ENCODE measurements at regions not wholly inside any gene's neighbourhood (a gene's known extent, or its start where the extent isn't known, plus 50 kb on each side); places are given as distances from the start of the nearest gene placed in this dataset.

- H3K4me1 ChIP-seq (ENCODE audit: insufficient read depth): peaks cover 17% of the 10 kb centered on the region
- Mint-ChIP-seq H3K27me3 (ENCODE audit: insufficient read depth, low read depth, poor library complexity) (peaks cover 7% of the 10 kb centered on the region), H3K4me1 (peaks cover 22% of the 10 kb centered on the region), H3K9me3 (no peaks in the 10 kb centered on the region), H3K4me3 (no peak overlapping the region), H3K27ac (no peak overlapping the region), H3K36me3 (ENCODE audit: low read depth) (no peaks in the 10 kb centered on the region)
- H4K20me1 ChIP-seq (replicated peaks; ENCODE audit: insufficient read depth): no peaks in the 10 kb centered on the region
- no peak overlapping the region for H3K4me3 ChIP-seq
- DNase-seq (ENCODE audit: low spot score) (no peak), ATAC-seq (no peak)
- no peaks in the 10 kb centered on the region for H3K79me2 ChIP-seq (replicated peaks; ENCODE audit: insufficient read depth)
- H3K4me2 ChIP-seq: no peak overlapping the region
- H3K27ac ChIP-seq (ENCODE audit: low read depth): no peak overlapping the region
- H3F3A ChIP-seq (replicated peaks; ENCODE audit: low read depth): no peaks in the 10 kb centered on the region
- no peak for TF ChIP-seq EZH2phosphoT487 (IDR thresholded peaks at IDR 0.05; ENCODE audit: unreplicated experiment)
- no peak for TF ChIP-seq POLR2AphosphoS5 (IDR thresholded peaks at IDR 0.05; ENCODE audit: low read depth)
- no peak for TF ChIP-seq ZNF114 (CRISPR knock-in tag; IDR thresholded peaks at IDR 0.05)
- TF ChIP-seq, protein P1, sequence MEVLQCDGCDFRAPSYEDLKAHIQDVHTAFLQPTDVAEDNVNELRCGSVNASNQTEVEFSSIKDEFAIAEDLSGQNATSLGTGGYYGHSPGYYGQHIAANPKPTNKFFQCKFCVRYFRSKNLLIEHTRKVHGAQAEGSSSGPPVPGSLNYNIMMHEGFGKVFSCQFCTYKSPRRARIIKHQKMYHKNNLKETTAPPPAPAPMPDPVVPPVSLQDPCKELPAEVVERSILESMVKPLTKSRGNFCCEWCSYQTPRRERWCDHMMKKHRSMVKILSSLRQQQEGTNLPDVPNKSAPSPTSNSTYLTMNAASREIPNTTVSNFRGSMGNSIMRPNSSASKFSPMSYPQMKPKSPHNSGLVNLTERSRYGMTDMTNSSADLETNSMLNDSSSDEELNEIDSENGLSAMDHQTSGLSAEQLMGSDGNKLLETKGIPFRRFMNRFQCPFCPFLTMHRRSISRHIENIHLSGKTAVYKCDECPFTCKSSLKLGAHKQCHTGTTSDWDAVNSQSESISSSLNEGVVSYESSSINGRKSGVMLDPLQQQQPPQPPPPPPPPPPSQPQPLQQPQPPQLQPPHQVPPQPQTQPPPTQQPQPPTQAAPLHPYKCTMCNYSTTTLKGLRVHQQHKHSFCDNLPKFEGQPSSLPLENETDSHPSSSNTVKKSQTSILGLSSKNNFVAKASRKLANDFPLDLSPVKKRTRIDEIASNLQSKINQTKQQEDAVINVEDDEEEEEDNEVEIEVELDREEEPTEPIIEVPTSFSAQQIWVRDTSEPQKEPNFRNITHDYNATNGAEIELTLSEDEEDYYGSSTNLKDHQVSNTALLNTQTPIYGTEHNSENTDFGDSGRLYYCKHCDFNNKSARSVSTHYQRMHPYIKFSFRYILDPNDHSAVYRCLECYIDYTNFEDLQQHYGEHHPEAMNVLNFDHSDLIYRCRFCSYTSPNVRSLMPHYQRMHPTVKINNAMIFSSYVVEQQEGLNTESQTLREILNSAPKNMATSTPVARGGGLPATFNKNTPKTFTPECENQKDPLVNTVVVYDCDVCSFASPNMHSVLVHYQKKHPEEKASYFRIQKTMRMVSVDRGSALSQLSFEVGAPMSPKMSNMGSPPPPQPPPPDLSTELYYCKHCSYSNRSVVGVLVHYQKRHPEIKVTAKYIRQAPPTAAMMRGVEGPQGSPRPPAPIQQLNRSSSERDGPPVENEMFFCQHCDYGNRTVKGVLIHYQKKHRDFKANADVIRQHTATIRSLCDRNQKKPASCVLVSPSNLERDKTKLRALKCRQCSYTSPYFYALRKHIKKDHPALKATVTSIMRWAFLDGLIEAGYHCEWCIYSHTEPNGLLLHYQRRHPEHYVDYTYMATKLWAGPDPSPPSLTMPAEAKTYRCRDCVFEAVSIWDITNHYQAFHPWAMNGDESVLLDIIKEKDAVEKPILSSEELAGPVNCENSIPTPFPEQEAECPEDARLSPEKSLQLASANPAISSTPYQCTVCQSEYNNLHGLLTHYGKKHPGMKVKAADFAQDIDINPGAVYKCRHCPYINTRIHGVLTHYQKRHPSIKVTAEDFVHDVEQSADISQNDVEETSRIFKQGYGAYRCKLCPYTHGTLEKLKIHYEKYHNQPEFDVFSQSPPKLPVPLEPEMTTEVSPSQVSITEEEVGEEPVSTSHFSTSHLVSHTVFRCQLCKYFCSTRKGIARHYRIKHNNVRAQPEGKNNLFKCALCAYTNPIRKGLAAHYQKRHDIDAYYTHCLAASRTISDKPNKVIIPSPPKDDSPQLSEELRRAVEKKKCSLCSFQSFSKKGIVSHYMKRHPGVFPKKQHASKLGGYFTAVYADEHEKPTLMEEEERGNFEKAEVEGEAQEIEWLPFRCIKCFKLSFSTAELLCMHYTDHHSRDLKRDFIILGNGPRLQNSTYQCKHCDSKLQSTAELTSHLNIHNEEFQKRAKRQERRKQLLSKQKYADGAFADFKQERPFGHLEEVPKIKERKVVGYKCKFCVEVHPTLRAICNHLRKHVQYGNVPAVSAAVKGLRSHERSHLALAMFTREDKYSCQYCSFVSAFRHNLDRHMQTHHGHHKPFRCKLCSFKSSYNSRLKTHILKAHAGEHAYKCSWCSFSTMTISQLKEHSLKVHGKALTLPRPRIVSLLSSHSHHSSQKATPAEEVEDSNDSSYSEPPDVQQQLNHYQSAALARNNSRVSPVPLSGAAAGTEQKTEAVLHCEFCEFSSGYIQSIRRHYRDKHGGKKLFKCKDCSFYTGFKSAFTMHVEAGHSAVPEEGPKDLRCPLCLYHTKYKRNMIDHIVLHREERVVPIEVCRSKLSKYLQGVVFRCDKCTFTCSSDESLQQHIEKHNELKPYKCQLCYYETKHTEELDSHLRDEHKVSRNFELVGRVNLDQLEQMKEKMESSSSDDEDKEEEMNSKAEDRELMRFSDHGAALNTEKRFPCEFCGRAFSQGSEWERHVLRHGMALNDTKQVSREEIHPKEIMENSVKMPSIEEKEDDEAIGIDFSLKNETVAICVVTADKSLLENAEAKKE (CRISPR knock-in tag; IDR thresholded peaks at IDR 0.05): no peak
- TF ChIP-seq, protein P2, sequence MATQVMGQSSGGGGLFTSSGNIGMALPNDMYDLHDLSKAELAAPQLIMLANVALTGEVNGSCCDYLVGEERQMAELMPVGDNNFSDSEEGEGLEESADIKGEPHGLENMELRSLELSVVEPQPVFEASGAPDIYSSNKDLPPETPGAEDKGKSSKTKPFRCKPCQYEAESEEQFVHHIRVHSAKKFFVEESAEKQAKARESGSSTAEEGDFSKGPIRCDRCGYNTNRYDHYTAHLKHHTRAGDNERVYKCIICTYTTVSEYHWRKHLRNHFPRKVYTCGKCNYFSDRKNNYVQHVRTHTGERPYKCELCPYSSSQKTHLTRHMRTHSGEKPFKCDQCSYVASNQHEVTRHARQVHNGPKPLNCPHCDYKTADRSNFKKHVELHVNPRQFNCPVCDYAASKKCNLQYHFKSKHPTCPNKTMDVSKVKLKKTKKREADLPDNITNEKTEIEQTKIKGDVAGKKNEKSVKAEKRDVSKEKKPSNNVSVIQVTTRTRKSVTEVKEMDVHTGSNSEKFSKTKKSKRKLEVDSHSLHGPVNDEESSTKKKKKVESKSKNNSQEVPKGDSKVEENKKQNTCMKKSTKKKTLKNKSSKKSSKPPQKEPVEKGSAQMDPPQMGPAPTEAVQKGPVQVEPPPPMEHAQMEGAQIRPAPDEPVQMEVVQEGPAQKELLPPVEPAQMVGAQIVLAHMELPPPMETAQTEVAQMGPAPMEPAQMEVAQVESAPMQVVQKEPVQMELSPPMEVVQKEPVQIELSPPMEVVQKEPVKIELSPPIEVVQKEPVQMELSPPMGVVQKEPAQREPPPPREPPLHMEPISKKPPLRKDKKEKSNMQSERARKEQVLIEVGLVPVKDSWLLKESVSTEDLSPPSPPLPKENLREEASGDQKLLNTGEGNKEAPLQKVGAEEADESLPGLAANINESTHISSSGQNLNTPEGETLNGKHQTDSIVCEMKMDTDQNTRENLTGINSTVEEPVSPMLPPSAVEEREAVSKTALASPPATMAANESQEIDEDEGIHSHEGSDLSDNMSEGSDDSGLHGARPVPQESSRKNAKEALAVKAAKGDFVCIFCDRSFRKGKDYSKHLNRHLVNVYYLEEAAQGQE (IDR thresholded peaks at IDR 0.05; ENCODE audit: unreplicated experiment): no peak
- no peak for TF ChIP-seq CTCF (conservative IDR thresholded peaks at IDR 0.05; ENCODE audit: low read depth in 2 of 2)
- no peak for TF ChIP-seq ZNF331 (CRISPR knock-in tag; IDR thresholded peaks at IDR 0.05; ENCODE audit: low read depth)
- no peak for TF ChIP-seq JUNB (IDR thresholded peaks at IDR 0.05; ENCODE audit: unreplicated experiment)
- no peak for TF ChIP-seq ETS1 (IDR thresholded peaks at IDR 0.05)
- TF ChIP-seq NANOG (IDR thresholded peaks at IDR 0.05; ENCODE audit: borderline replicate concordance): no peak
- TF ChIP-seq STAT1 (IDR thresholded peaks at IDR 0.05; ENCODE audit: unreplicated experiment): no peak
- TF ChIP-seq CREB1 (CRISPR knock-in tag; IDR thresholded peaks at IDR 0.05; ENCODE audit: low read depth): no peak
- no peak for TF ChIP-seq EZH2 (IDR thresholded peaks at IDR 0.05; ENCODE audit: low read depth, unreplicated experiment)
- no peaks in the 10 kb centered on the region for H3K27me3 ChIP-seq (ENCODE audit: insufficient read depth)
- H3K36me3 ChIP-seq (ENCODE audit: insufficient read depth): no peaks in the 10 kb centered on the region
- H2AFZ ChIP-seq: no peak overlapping the region
- no peaks in the 10 kb centered on the region for H3K9me2 ChIP-seq (ENCODE audit: insufficient read depth)
Measured at GRCh38 chr10:117727421-117727820, 184.9 kb downstream of the EMX2 start.

All from GM23338 (cell line).